ENCODE measurements at regions not wholly inside any gene's neighbourhood (a gene's known extent, or its start where the extent isn't known, plus 50 kb on each side); places are given as distances from the start of the nearest gene placed in this dataset.

DNA sequence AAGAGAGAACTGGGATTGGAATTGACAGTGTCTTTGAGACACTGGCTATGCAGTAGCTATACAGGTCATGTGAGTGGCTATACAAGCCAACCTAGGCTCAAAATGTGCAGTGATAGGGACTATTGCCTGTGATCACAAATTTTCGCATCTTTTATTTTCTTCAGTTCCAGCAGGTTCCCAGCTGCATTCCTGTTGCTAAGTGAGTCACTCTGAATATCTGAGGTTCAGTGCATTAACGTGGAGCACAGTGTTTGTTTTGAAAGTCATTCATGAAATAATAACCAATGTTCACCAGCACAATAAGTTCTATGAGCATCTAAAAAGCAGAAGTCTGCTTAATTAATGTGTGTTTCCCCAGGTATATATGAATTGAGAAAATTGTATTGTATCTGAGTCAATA is 1236.0 kb upstream of the CELF2 start:
- TF ChIP-seq, protein P1, sequence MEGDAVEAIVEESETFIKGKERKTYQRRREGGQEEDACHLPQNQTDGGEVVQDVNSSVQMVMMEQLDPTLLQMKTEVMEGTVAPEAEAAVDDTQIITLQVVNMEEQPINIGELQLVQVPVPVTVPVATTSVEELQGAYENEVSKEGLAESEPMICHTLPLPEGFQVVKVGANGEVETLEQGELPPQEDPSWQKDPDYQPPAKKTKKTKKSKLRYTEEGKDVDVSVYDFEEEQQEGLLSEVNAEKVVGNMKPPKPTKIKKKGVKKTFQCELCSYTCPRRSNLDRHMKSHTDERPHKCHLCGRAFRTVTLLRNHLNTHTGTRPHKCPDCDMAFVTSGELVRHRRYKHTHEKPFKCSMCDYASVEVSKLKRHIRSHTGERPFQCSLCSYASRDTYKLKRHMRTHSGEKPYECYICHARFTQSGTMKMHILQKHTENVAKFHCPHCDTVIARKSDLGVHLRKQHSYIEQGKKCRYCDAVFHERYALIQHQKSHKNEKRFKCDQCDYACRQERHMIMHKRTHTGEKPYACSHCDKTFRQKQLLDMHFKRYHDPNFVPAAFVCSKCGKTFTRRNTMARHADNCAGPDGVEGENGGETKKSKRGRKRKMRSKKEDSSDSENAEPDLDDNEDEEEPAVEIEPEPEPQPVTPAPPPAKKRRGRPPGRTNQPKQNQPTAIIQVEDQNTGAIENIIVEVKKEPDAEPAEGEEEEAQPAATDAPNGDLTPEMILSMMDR (IDR thresholded peaks at IDR 0.05 in 2 of 3, conservative IDR thresholded peaks at IDR 0.05 in 1 of 3; ENCODE audit: borderline replicate concordance in 1 of 3, insufficient read depth in 1 of 3, low read depth in 2 of 3, low read length in 2 of 3) = no peak
- TF ChIP-seq POLR2AphosphoS5 (IDR thresholded peaks at IDR 0.05; ENCODE audit: low read depth, low read length) (no peak), EGR1 (IDR thresholded peaks at IDR 0.05; ENCODE audit: low read depth) (no peak), YY1 (IDR thresholded peaks at IDR 0.05; ENCODE audit: extremely low read depth, insufficient replicate concordance, low read depth, low read length) (no peak), POLR2A (IDR thresholded peaks at IDR 0.05; ENCODE audit: borderline replicate concordance, extremely low read depth, insufficient read depth, insufficient read length) (no peak), FOSL1 (IDR thresholded peaks at IDR 0.05; ENCODE audit: low read depth) (no peak)
- TF ChIP-seq, protein P2, sequence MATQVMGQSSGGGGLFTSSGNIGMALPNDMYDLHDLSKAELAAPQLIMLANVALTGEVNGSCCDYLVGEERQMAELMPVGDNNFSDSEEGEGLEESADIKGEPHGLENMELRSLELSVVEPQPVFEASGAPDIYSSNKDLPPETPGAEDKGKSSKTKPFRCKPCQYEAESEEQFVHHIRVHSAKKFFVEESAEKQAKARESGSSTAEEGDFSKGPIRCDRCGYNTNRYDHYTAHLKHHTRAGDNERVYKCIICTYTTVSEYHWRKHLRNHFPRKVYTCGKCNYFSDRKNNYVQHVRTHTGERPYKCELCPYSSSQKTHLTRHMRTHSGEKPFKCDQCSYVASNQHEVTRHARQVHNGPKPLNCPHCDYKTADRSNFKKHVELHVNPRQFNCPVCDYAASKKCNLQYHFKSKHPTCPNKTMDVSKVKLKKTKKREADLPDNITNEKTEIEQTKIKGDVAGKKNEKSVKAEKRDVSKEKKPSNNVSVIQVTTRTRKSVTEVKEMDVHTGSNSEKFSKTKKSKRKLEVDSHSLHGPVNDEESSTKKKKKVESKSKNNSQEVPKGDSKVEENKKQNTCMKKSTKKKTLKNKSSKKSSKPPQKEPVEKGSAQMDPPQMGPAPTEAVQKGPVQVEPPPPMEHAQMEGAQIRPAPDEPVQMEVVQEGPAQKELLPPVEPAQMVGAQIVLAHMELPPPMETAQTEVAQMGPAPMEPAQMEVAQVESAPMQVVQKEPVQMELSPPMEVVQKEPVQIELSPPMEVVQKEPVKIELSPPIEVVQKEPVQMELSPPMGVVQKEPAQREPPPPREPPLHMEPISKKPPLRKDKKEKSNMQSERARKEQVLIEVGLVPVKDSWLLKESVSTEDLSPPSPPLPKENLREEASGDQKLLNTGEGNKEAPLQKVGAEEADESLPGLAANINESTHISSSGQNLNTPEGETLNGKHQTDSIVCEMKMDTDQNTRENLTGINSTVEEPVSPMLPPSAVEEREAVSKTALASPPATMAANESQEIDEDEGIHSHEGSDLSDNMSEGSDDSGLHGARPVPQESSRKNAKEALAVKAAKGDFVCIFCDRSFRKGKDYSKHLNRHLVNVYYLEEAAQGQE (IDR thresholded peaks at IDR 0.05; ENCODE audit: low read depth) = no peak

Measured in HCT116 (cell line).